Spleen (tissue), 11 donors: ENCODE measurements at regions not wholly inside any gene's neighbourhood (a gene's known extent, or its start where the extent isn't known, plus 50 kb on each side); places are given as distances from the start of the nearest gene placed in this dataset.

ENCODE experiments used
- DNase-seq: peaks from one replicate; pipeline ENCODE4 v3.0.0-alpha.2; 2020
- H3K27ac ChIP-seq, 8 donors: fragments of 200-600 bp; sonication (generic) in 7 of 8; 1 replicate in 4 of 8; 2 replicates in 4 of 8; pipeline versions ENCODE4 v1.5.0 to v1.8.0; 2016 to 2021; ENCODE audit warnings: inconsistent platforms in 4 of 8, mild to moderate bottlenecking in 4 of 8, moderate library complexity in 1 of 8
- H3K27me3 ChIP-seq, 7 donors: fragments of 200-600 bp; sonication (generic) in 6 of 7; replicated peaks in 1 of 7; 1 replicate in 4 of 7; 2 replicates in 3 of 7; pipeline versions ENCODE4 v1.5.0 to v1.8.0; 2016 to 2021; ENCODE audit warnings: inconsistent platforms in 3 of 7, mild to moderate bottlenecking in 1 of 7
- H3K36me3 ChIP-seq, 6 donors: fragments of 200-600 bp; sonication (generic) in 5 of 6; 1 replicate in 4 of 6; 2 replicates in 2 of 6; pipeline versions ENCODE4 v1.5.0 to v1.8.0; 2016 to 2021; ENCODE audit warnings: inconsistent platforms in 2 of 6
- H3K4me1 ChIP-seq, 6 donors: fragments of 200-600 bp; sonication (generic) in 5 of 6; 1 replicate in 3 of 6; 2 replicates in 3 of 6; pipeline versions ENCODE4 v1.5.0 to v1.8.0; 2016 to 2021; ENCODE audit warnings: inconsistent platforms in 3 of 6
- H3K4me3 ChIP-seq, 8 donors: fragments of 200-600 bp; sonication (generic) in 7 of 8; 1 replicate in 4 of 8; 2 replicates in 4 of 8; pipeline versions ENCODE4 v1.5.0 to v1.8.0; 2016 to 2021; ENCODE audit warnings: inconsistent platforms in 4 of 8, mild to moderate bottlenecking in 4 of 8, moderate library complexity in 2 of 8
- H3K9me3 ChIP-seq, 8 donors: fragments of 200-600 bp; sonication (generic) in 7 of 8; 1 replicate in 4 of 8; 2 replicates in 4 of 8; pipeline versions ENCODE4 v1.5.0 to v1.8.0; 2016 to 2021; ENCODE audit warnings: inconsistent platforms in 4 of 8
- POLR2A ChIP-seq, 3 donors: fragments of 450-650 bp; IDR thresholded peaks; one replicate each; pipeline ENCODE4 v1.5.1; 2017; ENCODE audit warnings: antibody characterized with exemption in 3 of 3, mild to moderate bottlenecking in 1 of 3
- POLR2AphosphoS5 ChIP-seq, 3 donors: sonication (generic); formaldehyde crosslinking; IDR thresholded peaks; one replicate each; pipeline ENCODE4 v1.5.1; 2017; ENCODE audit warnings: antibody characterized with exemption in 3 of 3
- WGBS, 5 donors: extraction: QIAGEN DNeasy Blood & Tissue Kit in 3 of 5; methylation state at CpG; one replicate each; pipeline versions ENCODE4 v1.1.5 to v1.1.7; 2013 to 2018; 5-methylcytosine and 5-hydroxymethylcytosine counted together
- intact Hi-C: fragments of 100-400 bp; cut with DNase I; formaldehyde crosslinking; loops from one replicate; pipeline ENCODE4 v1.15.0; 2023; ENCODE audit warnings: low total_unique reads
- TF ChIP-seq, protein P1 (sequence below), 11 experiments: fragments of 200-600 bp in 7 of 11; fragments of 450-650 bp in 4 of 11; sonication (generic) in 4 of 11; IDR thresholded peaks in 8 of 11; conservative IDR thresholded peaks in 3 of 11; 1 replicate in 7 of 11; 2 replicates in 4 of 11; pipeline versions ENCODE4 v1.4.0 to v1.8.0; 2016 to 2021; ENCODE audit warnings: antibody characterized with exemption in 11 of 11, inconsistent platforms in 4 of 11, mild to moderate bottlenecking in 1 of 11
- donor health status: healthy with polysubstance abuse.
- donor health status: DM: no; HTN: no; CAD: no; lungs with moderate emphysema.
- donor health status: DM: no; HTN: no; CAD: no.
- donor health status: Bipolar disorder and iron deficiency.
- donor health status: healthy.
- donor health status: DM: no; HTN: no; CAD: no.
- donor health status: DM: yes; HTN: yes; CAD: no.

DNA sequence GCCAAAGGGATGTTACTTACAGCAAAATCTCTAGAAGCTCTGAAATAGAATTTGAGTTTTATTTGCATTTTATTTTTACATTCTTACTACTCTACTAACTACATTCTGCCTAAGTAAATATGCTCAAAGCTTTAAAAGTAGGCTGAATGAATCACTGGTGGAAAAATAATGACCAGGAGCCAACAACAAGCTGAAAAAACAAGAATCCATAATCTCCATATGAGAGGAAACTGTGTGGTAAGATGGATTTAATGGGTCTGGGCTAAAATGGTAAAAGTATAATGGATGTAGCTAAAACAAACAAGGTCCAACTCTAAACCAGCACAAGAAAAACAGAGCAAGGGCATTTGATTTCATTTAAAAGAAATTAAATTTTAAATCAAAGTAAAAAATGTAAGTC lies 525.8 kb upstream of the FTMT start:
- peaks cover 0 to 1% (median 0%) of the 10 kb centered on the region in 8 donors for H3K9me3 ChIP-seq
- no peaks in the 10 kb centered on the region for H3K4me1 ChIP-seq
- no peak for DNase-seq

DNA sequence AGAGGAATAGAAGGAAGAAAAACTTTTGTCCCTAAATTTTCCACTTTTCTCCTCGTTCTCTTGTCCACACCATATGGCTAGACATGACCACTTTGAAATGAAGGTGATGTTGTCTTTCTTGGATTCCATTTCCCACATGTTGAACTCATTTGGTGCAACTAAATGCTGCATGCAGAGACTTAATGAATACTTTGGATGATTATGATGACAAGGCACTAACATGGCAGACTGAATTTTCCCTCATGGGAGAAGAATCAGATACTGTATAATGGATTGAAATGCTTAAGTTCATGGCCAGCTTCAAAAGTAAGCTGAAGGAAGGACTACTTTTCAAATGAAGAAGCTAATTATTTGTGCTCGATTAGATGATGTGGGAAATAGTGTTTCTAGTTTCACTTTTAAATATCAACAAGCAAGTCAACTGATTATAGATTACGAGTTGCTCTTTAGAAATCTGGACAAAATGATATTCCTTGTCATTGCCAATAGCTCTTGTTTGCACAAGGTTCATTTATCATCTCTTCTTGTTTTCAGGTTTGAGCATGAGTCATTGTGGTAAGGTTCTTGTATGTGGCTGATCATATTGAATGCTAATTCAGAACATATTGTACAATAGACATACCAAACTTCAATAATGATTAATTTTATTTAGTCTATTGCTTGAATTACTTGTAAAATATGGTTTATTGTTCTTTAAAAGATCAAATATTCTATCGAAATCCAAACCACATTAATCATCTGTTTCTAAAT lies 501.3 kb upstream of the FTMT start:
- H3K27ac ChIP-seq = no peak overlapping the region
- no peaks in the 10 kb centered on the region for H3K27me3 ChIP-seq
- H3K4me1 ChIP-seq = no peaks in the 10 kb centered on the region
- peaks cover 0 to 7% (median 0%) of the 10 kb centered on the region in 8 donors for H3K9me3 ChIP-seq
- H3K4me3 ChIP-seq = no peak overlapping the region
- intact Hi-C loops = no loop called here
- WGBS, 5 donors = 41 to 56% (median 50%) methylated on average over 4 of the region's 4 CpGs
- H3K36me3 ChIP-seq = no peaks in the 10 kb centered on the region
- TF ChIP-seq POLR2AphosphoS5 (IDR thresholded peaks at IDR 0.05) (no peak), POLR2A (IDR thresholded peaks at IDR 0.05) (no peak)
- TF ChIP-seq, protein P1, sequence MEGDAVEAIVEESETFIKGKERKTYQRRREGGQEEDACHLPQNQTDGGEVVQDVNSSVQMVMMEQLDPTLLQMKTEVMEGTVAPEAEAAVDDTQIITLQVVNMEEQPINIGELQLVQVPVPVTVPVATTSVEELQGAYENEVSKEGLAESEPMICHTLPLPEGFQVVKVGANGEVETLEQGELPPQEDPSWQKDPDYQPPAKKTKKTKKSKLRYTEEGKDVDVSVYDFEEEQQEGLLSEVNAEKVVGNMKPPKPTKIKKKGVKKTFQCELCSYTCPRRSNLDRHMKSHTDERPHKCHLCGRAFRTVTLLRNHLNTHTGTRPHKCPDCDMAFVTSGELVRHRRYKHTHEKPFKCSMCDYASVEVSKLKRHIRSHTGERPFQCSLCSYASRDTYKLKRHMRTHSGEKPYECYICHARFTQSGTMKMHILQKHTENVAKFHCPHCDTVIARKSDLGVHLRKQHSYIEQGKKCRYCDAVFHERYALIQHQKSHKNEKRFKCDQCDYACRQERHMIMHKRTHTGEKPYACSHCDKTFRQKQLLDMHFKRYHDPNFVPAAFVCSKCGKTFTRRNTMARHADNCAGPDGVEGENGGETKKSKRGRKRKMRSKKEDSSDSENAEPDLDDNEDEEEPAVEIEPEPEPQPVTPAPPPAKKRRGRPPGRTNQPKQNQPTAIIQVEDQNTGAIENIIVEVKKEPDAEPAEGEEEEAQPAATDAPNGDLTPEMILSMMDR (IDR thresholded peaks at IDR 0.05 in 8 of 11, conservative IDR thresholded peaks at IDR 0.05 in 3 of 11) = no peak
- no peak for DNase-seq

More for the DNA sequence above, 525.8 kb upstream of the FTMT start:
- TF ChIP-seq, protein P1 (IDR thresholded peaks at IDR 0.05 in 8 of 11, conservative IDR thresholded peaks at IDR 0.05 in 3 of 11) = no peak
- TF ChIP-seq POLR2A (IDR thresholded peaks at IDR 0.05) = no peak
- TF ChIP-seq POLR2AphosphoS5 (IDR thresholded peaks at IDR 0.05) = no peak
- Histone ChIP-seq H3K27ac (no peak overlapping the region), H3K4me3 (no peak overlapping the region), H3K27me3 (no peaks in the 10 kb centered on the region), H3K36me3 (no peaks in the 10 kb centered on the region)
- intact Hi-C loops = no loop called here

DNA sequence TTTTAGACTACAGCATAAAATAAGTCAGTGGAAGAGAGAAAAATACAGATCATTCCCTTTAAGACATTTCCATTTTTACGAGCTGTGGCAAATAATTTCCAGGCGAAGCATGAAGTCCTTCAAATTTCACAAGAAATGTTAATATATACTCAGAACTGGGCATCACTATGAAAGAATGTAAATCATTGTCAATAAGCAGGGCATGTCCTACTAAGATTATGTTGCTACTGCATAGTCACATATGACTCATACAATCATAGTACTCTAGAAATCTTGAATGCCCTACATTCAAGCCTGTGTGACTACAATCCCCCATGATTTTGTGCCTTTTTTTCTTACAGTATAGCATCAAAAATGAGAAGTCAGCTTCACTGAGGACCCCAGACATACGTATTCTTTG lies 485.2 kb upstream of the FTMT start:
- no peak for DNase-seq
- no peaks in the 10 kb centered on the region for H3K9me3 ChIP-seq
- TF ChIP-seq, protein P1 (IDR thresholded peaks at IDR 0.05 in 8 of 11, conservative IDR thresholded peaks at IDR 0.05 in 3 of 11) = no peak
- TF ChIP-seq POLR2A (IDR thresholded peaks at IDR 0.05) = no peak
- no peak for TF ChIP-seq POLR2AphosphoS5 (IDR thresholded peaks at IDR 0.05)
- no peaks in the 10 kb centered on the region for H3K4me1 ChIP-seq
- intact Hi-C loops = no loop called here
- no peak overlapping the region for H3K27ac ChIP-seq
- no peak overlapping the region for H3K4me3 ChIP-seq
- WGBS, 5 donors = 64 to 80% (median 74%) methylated on average over 3 of the region's 3 CpGs
- H3K36me3 ChIP-seq = no peaks in the 10 kb centered on the region
- H3K27me3 ChIP-seq = no peaks in the 10 kb centered on the region

DNA sequence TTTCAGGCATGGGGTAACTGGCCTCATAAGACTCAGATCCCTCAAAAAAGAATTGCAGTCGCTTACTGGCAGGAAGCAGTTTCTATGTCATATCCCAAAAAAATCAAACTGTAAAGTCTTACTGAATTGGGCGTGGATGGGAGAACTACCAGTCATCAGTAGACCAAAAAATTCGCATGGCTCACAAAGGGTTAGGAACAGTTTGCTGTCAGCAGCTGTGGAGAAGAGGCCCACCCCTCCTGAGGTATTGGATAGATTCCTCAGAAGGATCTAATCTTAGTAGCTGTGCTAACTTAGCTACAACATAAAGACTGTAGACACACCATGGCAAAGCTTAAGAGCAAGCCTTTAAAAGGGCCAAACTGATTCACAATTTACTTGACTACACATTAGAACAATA lies 478.3 kb upstream of the FTMT start:
- Histone ChIP-seq H3K4me1 (no peaks in the 10 kb centered on the region), H3K27me3 (no peaks in the 10 kb centered on the region), H3K36me3 (no peaks in the 10 kb centered on the region), H3K27ac (no peak overlapping the region), H3K9me3 (no peaks in the 10 kb centered on the region), H3K4me3 (no peak overlapping the region)
- TF ChIP-seq, protein P1 (IDR thresholded peaks at IDR 0.05 in 8 of 11, conservative IDR thresholded peaks at IDR 0.05 in 3 of 11) = no peak
- TF ChIP-seq POLR2AphosphoS5 (IDR thresholded peaks at IDR 0.05) (no peak), POLR2A (IDR thresholded peaks at IDR 0.05) (no peak)
- DNase-seq = no peak
- intact Hi-C loops = no loop called here
- WGBS, 5 donors = 74 to 89% (median 80%) methylated on average over 3 of the region's 3 CpGs
